Ishikawa (cell line): ENCODE measurements at regions not wholly inside any gene's neighbourhood (a gene's known extent, or its start where the extent isn't known, plus 50 kb on each side); places are given as distances from the start of the nearest gene placed in this dataset.

Experiments
- CEBPB ChIP-seq: IDR thresholded peaks from 2 replicates; pipeline ENCODE4 v1.6.1; 2012
- CREB1 ChIP-seq: IDR thresholded peaks from 2 replicates; pipeline ENCODE4 v1.6.1; 2012; ENCODE audit warnings: low read depth
- EGR1 ChIP-seq: IDR thresholded peaks from 2 replicates; pipeline ENCODE4 v1.6.1; 2012
- EP300 ChIP-seq: IDR thresholded peaks from 2 replicates; pipeline ENCODE4 v1.6.1; 2012; ENCODE audit warnings: borderline replicate concordance
- FOXM1 ChIP-seq: IDR thresholded peaks from 2 replicates; pipeline ENCODE4 v1.6.1; 2012; ENCODE audit warnings: low read depth, borderline replicate concordance
- NFIC ChIP-seq: IDR thresholded peaks from 2 replicates; pipeline ENCODE4 v1.6.1; 2012
- RAD21 ChIP-seq: IDR thresholded peaks from 2 replicates; pipeline ENCODE4 v1.6.1; 2012; ENCODE audit warnings: low read depth
- TCF12 ChIP-seq: IDR thresholded peaks from 2 replicates; pipeline ENCODE4 v1.6.1; 2012; ENCODE audit warnings: low read depth
- TEAD4 ChIP-seq: IDR thresholded peaks from 2 replicates; pipeline ENCODE4 v1.6.1; 2012
- YY1 ChIP-seq: IDR thresholded peaks from 2 replicates; pipeline ENCODE4 v1.6.1; 2012; ENCODE audit warnings: low read depth
- TF ChIP-seq, protein P1 (sequence below): IDR thresholded peaks from 2 replicates; pipeline ENCODE4 v1.6.1; 2012; ENCODE audit warnings: low read depth, mild to moderate bottlenecking
- TF ChIP-seq, protein P2 (sequence below): IDR thresholded peaks from 2 replicates; pipeline ENCODE4 v1.6.1; 2012
- TF ChIP-seq, protein P3 (sequence below): IDR thresholded peaks from 2 replicates; pipeline ENCODE4 v1.6.1; 2012

DNA sequence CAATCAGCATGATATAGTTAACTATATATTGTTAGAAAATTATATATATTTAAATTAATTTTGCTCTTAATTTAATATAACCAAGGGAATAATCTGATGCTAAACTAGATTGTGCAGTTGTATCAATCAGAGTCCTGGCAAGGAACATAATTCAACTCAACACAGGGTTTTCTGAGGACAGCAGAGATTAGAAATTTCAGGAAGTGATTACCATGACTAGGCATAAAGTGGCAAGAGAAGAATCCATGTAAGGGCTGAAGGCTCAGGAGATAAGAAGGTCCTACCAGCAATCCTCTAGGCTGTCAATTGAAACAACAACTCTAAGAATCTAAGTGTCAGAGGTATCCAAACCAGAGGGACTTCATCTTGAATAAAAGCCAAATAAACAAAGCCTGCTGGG lies 807.8 kb downstream of the DSC3 start:
- TF ChIP-seq, protein P1, sequence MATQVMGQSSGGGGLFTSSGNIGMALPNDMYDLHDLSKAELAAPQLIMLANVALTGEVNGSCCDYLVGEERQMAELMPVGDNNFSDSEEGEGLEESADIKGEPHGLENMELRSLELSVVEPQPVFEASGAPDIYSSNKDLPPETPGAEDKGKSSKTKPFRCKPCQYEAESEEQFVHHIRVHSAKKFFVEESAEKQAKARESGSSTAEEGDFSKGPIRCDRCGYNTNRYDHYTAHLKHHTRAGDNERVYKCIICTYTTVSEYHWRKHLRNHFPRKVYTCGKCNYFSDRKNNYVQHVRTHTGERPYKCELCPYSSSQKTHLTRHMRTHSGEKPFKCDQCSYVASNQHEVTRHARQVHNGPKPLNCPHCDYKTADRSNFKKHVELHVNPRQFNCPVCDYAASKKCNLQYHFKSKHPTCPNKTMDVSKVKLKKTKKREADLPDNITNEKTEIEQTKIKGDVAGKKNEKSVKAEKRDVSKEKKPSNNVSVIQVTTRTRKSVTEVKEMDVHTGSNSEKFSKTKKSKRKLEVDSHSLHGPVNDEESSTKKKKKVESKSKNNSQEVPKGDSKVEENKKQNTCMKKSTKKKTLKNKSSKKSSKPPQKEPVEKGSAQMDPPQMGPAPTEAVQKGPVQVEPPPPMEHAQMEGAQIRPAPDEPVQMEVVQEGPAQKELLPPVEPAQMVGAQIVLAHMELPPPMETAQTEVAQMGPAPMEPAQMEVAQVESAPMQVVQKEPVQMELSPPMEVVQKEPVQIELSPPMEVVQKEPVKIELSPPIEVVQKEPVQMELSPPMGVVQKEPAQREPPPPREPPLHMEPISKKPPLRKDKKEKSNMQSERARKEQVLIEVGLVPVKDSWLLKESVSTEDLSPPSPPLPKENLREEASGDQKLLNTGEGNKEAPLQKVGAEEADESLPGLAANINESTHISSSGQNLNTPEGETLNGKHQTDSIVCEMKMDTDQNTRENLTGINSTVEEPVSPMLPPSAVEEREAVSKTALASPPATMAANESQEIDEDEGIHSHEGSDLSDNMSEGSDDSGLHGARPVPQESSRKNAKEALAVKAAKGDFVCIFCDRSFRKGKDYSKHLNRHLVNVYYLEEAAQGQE = no peak
- TF ChIP-seq, protein P2, sequence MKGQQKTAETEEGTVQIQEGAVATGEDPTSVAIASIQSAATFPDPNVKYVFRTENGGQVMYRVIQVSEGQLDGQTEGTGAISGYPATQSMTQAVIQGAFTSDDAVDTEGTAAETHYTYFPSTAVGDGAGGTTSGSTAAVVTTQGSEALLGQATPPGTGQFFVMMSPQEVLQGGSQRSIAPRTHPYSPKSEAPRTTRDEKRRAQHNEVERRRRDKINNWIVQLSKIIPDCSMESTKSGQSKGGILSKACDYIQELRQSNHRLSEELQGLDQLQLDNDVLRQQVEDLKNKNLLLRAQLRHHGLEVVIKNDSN = no peak
- no peak for TF ChIP-seq RAD21
- TF ChIP-seq CEBPB = no peak
- no peak for TF ChIP-seq NFIC
- TF ChIP-seq YY1 = no peak
- no peak for TF ChIP-seq TCF12
- TF ChIP-seq FOXM1 = no peak
- TF ChIP-seq EGR1 = no peak
- TF ChIP-seq CREB1 = no peak
- no peak for TF ChIP-seq TEAD4
- TF ChIP-seq, protein P3, sequence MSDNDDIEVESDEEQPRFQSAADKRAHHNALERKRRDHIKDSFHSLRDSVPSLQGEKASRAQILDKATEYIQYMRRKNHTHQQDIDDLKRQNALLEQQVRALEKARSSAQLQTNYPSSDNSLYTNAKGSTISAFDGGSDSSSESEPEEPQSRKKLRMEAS = no peak
- no peak for TF ChIP-seq EP300
